HPDE6-E6E7 (cell line): ENCODE measurements at regions not wholly inside any gene's neighbourhood (a gene's known extent, or its start where the extent isn't known, plus 50 kb on each side); places are given as distances from the start of the nearest gene placed in this dataset.

Experiments
- DNase-seq: peaks from one replicate; pipeline ENCODE4 v3.0.0; 2011; ENCODE audit warnings: missing footprints; ENCODE audit errors: extremely low spot score

DNA sequence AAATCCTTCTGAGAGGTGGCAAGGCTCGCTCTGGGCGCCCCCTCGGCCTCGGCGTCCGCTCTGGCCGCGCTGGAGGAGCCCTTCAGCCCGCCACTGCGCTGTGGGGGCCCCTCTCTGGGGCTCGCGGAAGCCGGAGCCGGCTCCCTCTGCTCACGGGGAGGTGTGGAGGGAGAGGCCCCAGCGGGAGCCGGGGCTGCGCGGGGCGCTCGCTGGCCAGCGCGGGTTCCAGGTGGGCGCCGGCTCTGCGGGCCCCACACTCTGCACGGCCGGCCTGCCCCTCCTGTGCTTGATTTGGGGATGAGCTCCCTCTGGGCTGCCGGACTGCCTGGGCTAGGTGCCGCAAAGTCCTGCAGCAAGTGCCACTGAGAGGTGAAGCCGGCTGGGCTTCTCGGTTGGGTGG, 1260.7 kb upstream of the PRMT6 start:
- DNase-seq = no peak

DNA sequence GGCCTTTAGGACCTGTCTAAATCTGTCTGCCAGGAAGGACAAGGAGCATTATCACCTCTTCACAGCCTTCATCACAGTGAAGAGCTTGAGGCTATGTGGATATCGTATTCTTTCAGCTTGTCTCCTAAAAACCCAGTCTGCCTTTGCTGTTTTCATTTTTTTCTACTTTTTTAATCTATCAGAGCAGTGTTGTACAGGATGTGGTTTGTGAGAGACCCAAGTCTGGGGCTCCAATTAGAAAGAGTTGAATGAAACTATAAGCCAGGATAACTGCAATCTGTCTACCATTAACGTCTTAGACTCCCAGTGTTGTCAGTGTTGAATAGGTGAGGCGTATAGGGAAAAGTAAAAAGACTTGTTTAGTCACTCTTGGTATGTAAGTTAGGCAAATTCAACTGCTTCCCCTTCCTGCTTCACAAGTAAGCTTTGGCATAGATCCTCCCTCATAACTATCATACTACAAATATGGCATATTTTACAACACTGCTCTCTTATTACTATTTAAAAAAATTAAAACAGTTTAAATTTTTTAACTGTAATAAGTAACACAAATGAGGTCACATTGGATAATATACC, 1225.8 kb upstream of the PRMT6 start:
- DNase-seq = no peak

DNA sequence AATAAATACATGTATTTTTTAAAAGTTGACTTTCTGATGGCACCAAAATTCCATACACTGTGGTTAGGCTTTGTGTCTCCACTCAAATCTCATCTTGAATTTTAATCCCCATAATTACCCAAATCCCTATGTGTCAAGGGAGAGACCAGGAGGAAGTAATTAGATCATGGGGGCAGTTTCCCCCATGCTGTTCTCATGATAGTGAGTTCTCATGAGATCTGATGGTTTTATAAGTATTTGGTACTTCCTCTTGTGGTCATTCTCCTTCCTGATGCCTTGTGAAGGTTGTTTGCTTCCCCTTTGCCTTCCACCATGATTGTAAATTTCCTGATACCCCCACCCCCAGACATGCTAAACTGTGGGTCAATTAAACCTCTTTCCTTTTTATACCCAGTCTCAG, 1218.4 kb upstream of the PRMT6 start:
- DNase-seq = no peak

GRCh38 chr1:105865546-105865945, 1190.9 kb upstream of the PRMT6 start:
- peak; percentile 34 for DNase-seq

GRCh38 chr1:105872817-105873216, 1183.7 kb upstream of the PRMT6 start:
- DNase-seq = no peak

- no peak for DNase-seq
These were observed 1181.9 kb upstream of the PRMT6 start for GRCh38 chr1:105874621-105875020.

DNA sequence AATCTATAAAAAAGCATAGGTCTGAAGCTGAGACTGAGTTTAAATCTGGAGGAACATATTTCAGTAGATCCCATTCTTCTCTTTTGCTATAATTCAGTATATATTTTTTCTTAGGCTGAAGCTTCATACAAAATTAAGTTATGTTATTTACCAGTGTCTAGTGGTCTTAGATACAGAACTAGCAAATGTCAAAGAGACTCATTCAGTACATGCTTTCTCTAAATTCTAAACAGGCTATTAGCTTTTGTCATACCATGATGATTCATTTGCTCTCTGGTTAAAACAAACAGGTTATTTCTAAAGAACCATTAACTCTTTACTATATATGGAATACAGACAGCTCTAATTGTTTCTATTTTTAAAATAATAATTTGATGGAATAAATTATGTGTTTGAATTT, 1170.2 kb upstream of the PRMT6 start:
- no peak for DNase-seq

DNA sequence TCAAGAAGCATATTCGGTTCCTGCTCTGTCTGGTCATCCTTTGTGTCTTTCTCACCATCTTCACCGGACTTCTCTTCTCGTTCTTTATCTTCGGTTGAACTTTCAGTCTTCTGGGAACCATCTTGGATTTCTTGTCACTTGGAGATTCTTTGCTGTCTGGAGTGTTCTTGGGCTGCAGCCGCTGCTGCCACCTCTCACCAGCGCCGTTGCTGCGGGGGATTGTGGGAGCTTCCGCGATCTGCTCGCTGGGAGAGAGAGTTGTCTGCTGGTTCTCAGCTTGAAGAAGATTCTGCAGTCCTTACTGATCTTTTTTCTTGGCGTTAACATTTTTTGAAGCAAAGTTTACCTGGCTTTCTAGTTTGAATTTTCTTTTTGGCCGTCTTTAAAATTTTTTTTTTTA, 1165.2 kb upstream of the PRMT6 start:
- DNase-seq = no peak

- no peak for DNase-seq
These were observed 1162.5 kb upstream of the PRMT6 start for GRCh38 chr1:105894006-105894405.

- DNase-seq = no peak
These were observed 1146.7 kb upstream of the PRMT6 start for GRCh38 chr1:105909811-105910210.

GRCh38 chr1:105914403-105914802, 1142.1 kb upstream of the PRMT6 start:
- no peak for DNase-seq

- DNase-seq = no peak
These were observed 1121.7 kb upstream of the PRMT6 start for GRCh38 chr1:105934806-105935205.

DNA sequence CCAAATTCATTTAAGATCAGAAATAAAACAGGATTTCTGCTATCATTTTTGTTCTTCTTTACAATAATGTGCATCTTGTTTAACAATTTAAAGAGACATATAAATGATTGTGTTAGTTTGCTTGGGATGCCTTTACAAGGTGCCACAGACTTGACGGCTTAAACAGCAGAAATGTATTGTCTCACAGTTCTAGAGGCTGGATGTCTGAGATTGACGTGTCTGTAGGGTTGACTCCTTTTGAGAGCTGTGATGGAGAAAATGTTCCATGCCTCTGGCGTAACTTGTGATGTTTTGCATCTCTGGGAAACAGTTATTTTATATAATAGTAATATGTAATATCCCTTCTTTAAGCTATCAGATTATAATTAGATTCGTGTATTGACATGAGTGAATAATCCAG, 1091.6 kb upstream of the PRMT6 start:
- DNase-seq = no peak

DNA sequence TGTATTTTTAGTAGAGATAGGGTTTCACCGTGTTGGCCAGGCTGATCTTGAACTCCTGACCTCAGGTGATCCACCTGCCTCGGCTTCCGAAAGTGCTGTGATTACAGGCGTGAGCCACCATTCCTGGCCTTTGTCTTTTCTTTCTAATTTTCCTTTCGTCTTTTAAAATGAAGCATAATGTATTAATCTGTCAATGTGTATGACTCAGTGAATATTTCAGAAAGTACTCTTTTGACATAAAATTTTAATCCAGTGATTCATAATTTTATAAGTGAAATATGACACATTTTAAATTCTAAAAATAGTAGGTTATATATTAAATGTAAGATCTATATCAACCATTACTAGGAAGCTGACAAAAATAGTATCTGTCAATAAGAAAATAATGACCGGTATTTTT, 1059.0 kb upstream of the PRMT6 start:
- DNase-seq = no peak

- no peak for DNase-seq
These were observed 1034.1 kb upstream of the PRMT6 start for GRCh38 chr1:106022312-106022902.

- DNase-seq = no peak
These were observed 1028.6 kb upstream of the PRMT6 start for GRCh38 chr1:106027871-106028270.

GRCh38 chr1:106037526-106037925, 1018.9 kb upstream of the PRMT6 start:
- DNase-seq = no peak

- DNase-seq = no peak
These were observed 1018.2 kb upstream of the PRMT6 start for GRCh38 chr1:106038260-106038659.

DNA sequence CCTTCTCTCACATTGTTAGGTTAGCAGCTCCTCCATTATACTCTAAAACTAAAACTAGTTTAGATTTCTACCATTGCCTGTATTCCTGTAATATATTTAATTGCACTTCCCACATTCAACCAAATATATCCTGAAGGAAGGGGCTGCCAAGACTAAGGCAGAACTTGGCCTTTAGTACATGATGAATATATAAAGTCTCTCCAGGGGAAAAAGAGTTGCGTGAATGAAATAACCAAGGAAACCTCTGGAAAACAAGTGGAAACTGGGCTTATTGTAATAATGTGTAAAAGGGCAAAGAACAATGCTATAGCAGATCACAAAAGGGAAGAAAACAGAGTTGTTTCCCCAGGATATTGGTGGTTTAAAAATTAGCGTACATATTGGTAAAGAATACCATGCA, 1012.5 kb upstream of the PRMT6 start:
- no peak for DNase-seq

DNA sequence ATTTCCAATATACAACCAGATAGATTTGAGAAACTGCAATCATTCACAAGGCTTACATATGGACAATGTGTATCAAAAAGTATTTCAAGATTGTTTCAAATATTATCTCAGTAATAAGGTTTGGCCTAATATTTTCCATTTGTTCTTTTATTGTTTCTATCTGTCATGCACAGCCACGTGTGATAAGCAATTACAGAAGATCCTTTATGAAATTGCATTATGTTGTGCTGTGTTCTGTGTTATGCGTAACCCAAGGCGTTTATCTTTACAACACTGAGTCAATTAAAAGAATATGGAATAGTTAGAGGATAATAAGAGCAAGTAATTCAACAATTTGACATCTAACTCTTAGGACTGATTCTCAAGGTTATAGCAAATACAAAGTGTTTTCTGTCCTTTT, 1009.3 kb upstream of the PRMT6 start:
- DNase-seq = no peak

GRCh38 chr1:106049595-106049994, 1006.9 kb upstream of the PRMT6 start:
- no peak for DNase-seq

- no peak for DNase-seq
These were observed 1000.6 kb upstream of the PRMT6 start for GRCh38 chr1:106055855-106056254.

- no peak for DNase-seq
These were observed 994.6 kb upstream of the PRMT6 start for GRCh38 chr1:106061586-106062495.
